ENCODE measurements at regions not wholly inside any gene's neighbourhood (a gene's known extent, or its start where the extent isn't known, plus 50 kb on each side); places are given as distances from the start of the nearest gene placed in this dataset.
A peak's percentile ranks its signal among the peaks of the same experiment; 100 is the strongest.
"Not testable (repeated sequence)": the region's sequence is repeated elsewhere in the genome, so short reads cannot be mapped to it uniquely, and the experiment has no call there.

- no peak for DNase-seq (ENCODE audit: low read depth in 3 of 3, low spot score in 2 of 3)
Observed at GRCh38 chr19:29873801-29874575, 62.2 kb downstream of the CCNE1 start.

GRCh38 chr19:29875931-29876330, 64.1 kb downstream of the CCNE1 start:
- DNase-seq (ENCODE audit: low read depth in 3 of 3, low spot score in 2 of 3) = no peak

DNA sequence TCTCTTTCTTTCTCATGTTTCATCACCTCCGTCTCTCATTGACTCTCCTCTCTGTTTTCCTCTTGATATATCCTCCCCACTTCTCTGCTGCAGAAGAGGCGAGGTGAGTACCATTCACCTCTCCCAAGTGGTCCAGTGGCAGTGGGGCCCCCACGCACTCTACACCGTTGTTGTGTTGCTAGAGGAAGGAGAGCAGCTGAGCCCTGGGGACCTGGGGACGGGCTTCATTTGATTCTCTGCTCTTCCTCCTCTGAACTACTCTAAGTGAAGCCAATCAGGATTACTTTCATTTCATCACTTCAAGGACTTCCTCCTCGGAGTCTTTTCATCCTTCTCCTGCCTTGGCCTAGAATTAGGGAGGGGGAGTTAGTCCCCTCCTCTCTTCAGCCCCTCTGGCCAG, 64.6 kb downstream of the CCNE1 start:
- DNase-seq (ENCODE audit: low read depth in 3 of 3, low spot score in 2 of 3) = no peak

DNA sequence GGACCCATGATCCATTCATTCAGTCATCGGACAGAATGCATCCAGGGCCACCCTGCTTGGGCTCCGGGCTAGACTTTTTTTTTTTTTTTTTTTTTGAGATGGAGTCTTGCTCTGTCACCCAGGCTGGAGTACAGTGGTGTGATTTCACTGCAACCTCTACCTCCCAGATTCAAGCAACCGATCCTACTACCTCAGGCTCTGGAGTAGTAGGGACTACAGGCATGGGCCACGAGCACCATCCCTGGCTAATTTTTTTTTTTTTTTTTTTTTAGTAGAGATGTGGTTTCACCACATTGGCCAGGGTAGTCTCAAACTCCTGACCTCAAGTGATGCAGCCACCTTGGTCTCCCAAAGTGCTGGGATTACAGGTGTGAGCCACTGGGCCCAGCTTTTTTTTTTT, 65.1 kb downstream of the CCNE1 start:
- DNase-seq (ENCODE audit: low read depth in 3 of 3, low spot score in 2 of 3) = not testable (repeated sequence)

GRCh38 chr19:29878973-29879654, 62.9 kb upstream of the URI1 start:
- DNase-seq (ENCODE audit: low read depth in 3 of 3, low spot score in 2 of 3) = no peak

DNA sequence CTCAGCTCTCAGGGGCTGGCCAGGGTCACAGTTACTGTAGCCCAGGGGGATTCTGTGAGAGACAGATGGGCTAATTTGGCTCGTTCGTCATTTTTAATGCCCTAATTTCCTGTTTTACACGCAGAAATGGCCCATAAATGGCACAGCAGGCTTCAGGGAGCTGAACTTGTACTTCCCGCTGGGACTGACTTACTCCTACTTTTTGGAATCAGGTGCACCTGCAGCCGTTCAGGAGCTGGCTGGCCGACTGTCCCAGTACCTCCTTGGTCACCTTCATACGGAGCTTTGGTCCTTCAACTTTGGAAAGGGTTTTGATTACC, 62.4 kb upstream of the URI1 start:
- no peak for DNase-seq (ENCODE audit: low read depth in 3 of 3, low spot score in 2 of 3)

DNA sequence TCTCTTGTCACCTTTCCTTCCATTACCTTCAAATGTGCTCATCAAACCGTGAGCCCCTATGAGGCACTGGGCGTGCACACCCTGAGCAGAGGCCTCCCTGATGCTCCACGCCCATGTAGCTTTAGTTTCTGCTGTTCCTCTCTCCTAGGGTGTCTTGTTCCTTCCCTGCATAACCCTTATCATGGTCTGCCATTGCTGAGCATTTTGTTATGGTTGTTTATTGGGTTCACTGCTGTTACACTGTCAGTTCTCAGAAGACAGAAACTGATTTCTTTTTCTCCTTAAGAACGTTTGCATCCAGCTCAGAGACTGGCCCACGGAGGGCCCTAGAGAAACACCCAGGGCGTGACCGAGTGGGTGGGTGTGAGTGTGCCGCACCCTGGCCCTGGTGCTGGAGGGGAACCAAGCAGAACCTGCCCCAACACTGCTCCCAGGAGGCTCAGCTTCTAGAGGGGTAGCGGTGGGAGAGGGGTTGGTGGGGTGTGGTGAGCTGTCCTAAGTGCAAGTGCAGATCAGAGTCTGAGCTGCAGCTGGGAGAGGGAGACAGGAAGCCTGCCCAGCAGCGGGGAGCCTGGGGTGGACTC, 61.4 kb upstream of the URI1 start:
- DNase-seq (ENCODE audit: low read depth in 3 of 3, low spot score in 2 of 3) = no peak

GRCh38 chr19:29881386-29881785, 60.7 kb upstream of the URI1 start:
- DNase-seq (ENCODE audit: low read depth in 3 of 3, low spot score in 2 of 3) = no peak

DNA sequence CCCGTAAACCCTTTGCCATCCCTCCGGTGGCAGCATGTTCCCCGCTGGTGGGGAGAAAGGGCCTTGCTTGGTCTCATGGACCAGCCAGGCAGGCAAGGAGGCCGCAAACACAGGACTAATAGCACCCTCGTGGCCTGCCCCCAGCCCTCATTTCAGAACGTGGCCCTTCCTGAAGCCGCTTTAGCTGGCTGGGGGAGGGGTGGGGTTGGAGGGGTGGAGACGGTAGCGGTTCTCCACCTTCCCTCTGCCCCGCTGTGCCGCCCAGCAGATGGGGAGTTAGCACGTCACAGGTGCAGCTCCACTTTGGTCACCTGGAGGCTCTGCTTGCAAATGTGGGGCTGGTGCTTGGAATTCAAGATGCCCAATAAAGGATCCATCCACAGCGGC, 59.3 kb upstream of the URI1 start:
- no peak for DNase-seq (ENCODE audit: low read depth in 3 of 3, low spot score in 2 of 3)

GRCh38 chr19:29884044-29884443, 58.0 kb upstream of the URI1 start:
- no peak for DNase-seq (ENCODE audit: low read depth in 3 of 3, low spot score in 2 of 3)

GRCh38 chr19:29884466-29884865, 57.6 kb upstream of the URI1 start:
- no peak for DNase-seq (ENCODE audit: low read depth in 3 of 3, low spot score in 2 of 3)

DNA sequence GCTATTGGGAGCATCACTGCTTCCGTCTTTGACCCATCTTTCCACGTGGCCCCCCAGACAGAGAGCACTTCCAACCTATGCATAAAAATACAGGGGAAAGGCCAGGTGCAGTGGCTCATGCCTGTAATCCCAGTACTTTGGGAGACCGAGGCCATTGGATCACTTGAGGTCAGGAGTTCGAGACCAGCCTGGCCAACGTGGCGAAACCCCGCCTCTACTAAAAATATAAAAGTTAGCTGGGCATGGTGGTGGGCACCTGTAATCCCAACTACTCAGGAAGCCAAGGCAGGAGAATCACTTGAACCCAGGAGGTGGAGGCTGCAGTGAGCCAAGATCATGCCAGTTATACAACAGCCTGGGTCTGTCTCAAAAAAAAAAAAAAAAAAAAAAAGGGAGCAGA, 55.9 kb upstream of the URI1 start:
- DNase-seq (ENCODE audit: low read depth in 3 of 3, low spot score in 2 of 3) = not testable (repeated sequence)

- no peak for DNase-seq (ENCODE audit: low read depth in 3 of 3, low spot score in 2 of 3)
Observed at GRCh38 chr19:29886586-29886985, 55.5 kb upstream of the URI1 start.

GRCh38 chr19:29887442-29887855, 54.6 kb upstream of the URI1 start:
- peak; percentile 41 to 73 (median 55) for DNase-seq (ENCODE audit: low read depth in 3 of 3, low spot score in 2 of 3)

GRCh38 chr19:29888047-29888446, 54.0 kb upstream of the URI1 start:
- not testable (repeated sequence) for DNase-seq (ENCODE audit: low read depth in 3 of 3, low spot score in 2 of 3)

- DNase-seq (ENCODE audit: low read depth in 3 of 3, low spot score in 2 of 3) = no peak
Observed at GRCh38 chr19:29889702-29890101, 52.3 kb upstream of the URI1 start.

- no peak for DNase-seq (ENCODE audit: low read depth in 3 of 3, low spot score in 2 of 3)
Observed at GRCh38 chr19:29890392-29890791, 51.6 kb upstream of the URI1 start.
